ENCODE measurements at regions not wholly inside any gene's neighbourhood (a gene's known extent, or its start where the extent isn't known, plus 50 kb on each side); places are given as distances from the start of the nearest gene placed in this dataset.

DNA sequence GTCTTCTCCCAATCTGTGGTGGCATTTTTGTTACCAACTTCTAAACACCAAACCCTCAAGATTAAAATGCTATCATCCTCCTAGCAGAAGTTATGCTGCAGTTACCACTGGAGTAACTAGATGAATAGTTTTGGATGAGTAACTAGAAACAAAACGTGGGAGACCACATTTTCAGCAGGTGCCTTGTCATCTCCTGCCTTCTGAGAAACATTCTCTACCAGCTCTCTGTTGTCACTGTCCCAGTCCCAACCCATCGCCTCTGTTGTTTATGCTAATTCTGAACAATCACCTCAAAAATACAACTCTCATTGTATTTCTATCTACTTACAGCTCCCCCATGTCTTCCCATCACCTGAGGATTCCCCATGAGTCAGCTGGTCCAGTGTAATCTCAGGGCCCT lies 652.5 kb upstream of the ADAMTS16 start:
- TF ChIP-seq CTCF (IDR thresholded peaks at IDR 0.05) (no peak), POLR2A (IDR thresholded peaks at IDR 0.05) (no peak)
